ENCODE measurements at regions not wholly inside any gene's neighbourhood (a gene's known extent, or its start where the extent isn't known, plus 50 kb on each side); places are given as distances from the start of the nearest gene placed in this dataset.

- Histone ChIP-seq H3K4me1 (no peaks in the 10 kb centered on the region), H3K9me3 (no peaks in the 10 kb centered on the region), H3K27ac (no peak overlapping the region), H3K4me3 (no peak overlapping the region), H3K36me3 (no peaks in the 10 kb centered on the region), H3K27me3 (no peaks in the 10 kb centered on the region)
- no peak for DNase-seq (ENCODE audit: low spot score in 2 of 2)
- no peak for TF ChIP-seq POLR2A (IDR thresholded peaks at IDR 0.05)
- TF ChIP-seq CTCF (IDR thresholded peaks at IDR 0.05) = no peak
- no peak for TF ChIP-seq POLR2AphosphoS5 (IDR thresholded peaks at IDR 0.05)
- intact Hi-C loops (cut with DNase I; ENCODE audit: low total_unique reads) = no loop called here
Measured at GRCh38 chr4:130147641-130148040, 1051.7 kb downstream of the C4orf33 start.

GRCh38 chr4:130154901-130155300 lies 1058.9 kb downstream of the C4orf33 start:
- intact Hi-C loops (cut with DNase I; ENCODE audit: low total_unique reads) = no loop called here
- Histone ChIP-seq H3K36me3 (no peaks in the 10 kb centered on the region), H3K4me1 (no peaks in the 10 kb centered on the region), H3K27me3 (no peaks in the 10 kb centered on the region), H3K9me3 (no peaks in the 10 kb centered on the region), H3K4me3 (no peak overlapping the region), H3K27ac (no peak overlapping the region)
- no peak for DNase-seq (ENCODE audit: low spot score in 2 of 2)
- TF ChIP-seq POLR2A (IDR thresholded peaks at IDR 0.05) (no peak), CTCF (IDR thresholded peaks at IDR 0.05) (no peak), POLR2AphosphoS5 (IDR thresholded peaks at IDR 0.05) (no peak)

- no peaks in the 10 kb centered on the region for H3K36me3 ChIP-seq
- no peaks in the 10 kb centered on the region for H3K9me3 ChIP-seq
- H3K4me3 ChIP-seq = no peak overlapping the region
- intact Hi-C loops (cut with DNase I; ENCODE audit: low total_unique reads) = no loop called here
- no peaks in the 10 kb centered on the region for H3K4me1 ChIP-seq
- no peaks in the 10 kb centered on the region for H3K27me3 ChIP-seq
- DNase-seq (ENCODE audit: low spot score in 2 of 2) = no peak
- no peak overlapping the region for H3K27ac ChIP-seq
- TF ChIP-seq CTCF (IDR thresholded peaks at IDR 0.05) = no peak
- TF ChIP-seq POLR2A (IDR thresholded peaks at IDR 0.05) = no peak
- TF ChIP-seq POLR2AphosphoS5 (IDR thresholded peaks at IDR 0.05) = no peak
Measured at GRCh38 chr4:130163701-130164100, 1067.7 kb downstream of the C4orf33 start.

GRCh38 chr4:130165381-130165780 lies 1069.4 kb downstream of the C4orf33 start:
- no peak for DNase-seq (ENCODE audit: low spot score in 2 of 2)
- Histone ChIP-seq H3K4me3 (no peak overlapping the region), H3K4me1 (no peaks in the 10 kb centered on the region), H3K27ac (no peak overlapping the region), H3K27me3 (no peaks in the 10 kb centered on the region), H3K9me3 (no peaks in the 10 kb centered on the region), H3K36me3 (no peaks in the 10 kb centered on the region)
- no peak for TF ChIP-seq POLR2A (IDR thresholded peaks at IDR 0.05)
- no peak for TF ChIP-seq CTCF (IDR thresholded peaks at IDR 0.05)
- no peak for TF ChIP-seq POLR2AphosphoS5 (IDR thresholded peaks at IDR 0.05)
- intact Hi-C loops (cut with DNase I; ENCODE audit: low total_unique reads) = no loop called here

GRCh38 chr4:130172156-130172555 lies 1076.2 kb downstream of the C4orf33 start:
- Histone ChIP-seq H3K27ac (no peak overlapping the region), H3K9me3 (no peaks in the 10 kb centered on the region), H3K4me3 (no peak overlapping the region), H3K36me3 (no peaks in the 10 kb centered on the region), H3K27me3 (no peaks in the 10 kb centered on the region), H3K4me1 (no peaks in the 10 kb centered on the region)
- intact Hi-C loops (cut with DNase I; ENCODE audit: low total_unique reads) = no loop called here
- no peak for DNase-seq (ENCODE audit: low spot score in 2 of 2)
- TF ChIP-seq POLR2AphosphoS5 (IDR thresholded peaks at IDR 0.05) = no peak
- no peak for TF ChIP-seq CTCF (IDR thresholded peaks at IDR 0.05)
- no peak for TF ChIP-seq POLR2A (IDR thresholded peaks at IDR 0.05)
